ENCODE measurements at regions not wholly inside any gene's neighbourhood (a gene's known extent, or its start where the extent isn't known, plus 50 kb on each side); places are given as distances from the start of the nearest gene placed in this dataset.

DNA sequence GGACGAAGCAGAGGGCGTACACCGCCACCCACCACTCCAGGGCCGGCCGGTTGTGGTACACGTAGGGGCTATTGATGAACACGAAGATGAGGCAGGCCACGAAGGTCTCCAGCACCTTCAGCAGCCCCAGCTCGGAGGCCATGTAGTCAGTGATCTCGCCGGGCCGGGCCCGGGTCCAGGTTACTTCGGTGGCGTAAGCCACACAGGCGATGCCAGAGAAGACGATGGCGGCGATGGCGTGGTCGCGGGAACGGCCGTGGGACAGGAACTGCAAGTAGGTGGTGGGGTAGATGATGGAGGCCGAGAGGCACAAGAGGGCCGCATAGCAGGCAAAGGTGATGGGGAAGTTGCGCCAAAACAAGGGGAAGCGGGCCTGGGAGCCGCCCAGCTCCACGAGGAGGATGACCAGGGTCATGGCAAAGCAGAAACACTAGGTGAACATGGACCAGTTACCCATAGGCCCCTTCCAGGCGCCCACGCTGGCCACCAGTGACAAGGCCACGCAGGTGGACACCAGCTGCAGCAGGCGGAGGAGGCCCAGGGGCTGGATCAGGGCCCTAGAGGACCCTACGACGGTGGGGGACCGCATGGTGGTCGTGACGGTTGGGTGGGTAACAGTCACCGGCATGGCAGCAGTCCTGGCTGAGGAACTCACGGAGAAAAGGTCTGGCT lies 128.4 kb upstream of the FAM98A start:
- Histone ChIP-seq H3K27ac (no peak overlapping the region), H3K27me3 (no peaks in the 10 kb centered on the region), H3K36me3 (no peaks in the 10 kb centered on the region), H3K4me3 (no peak overlapping the region), H3K4me1 (no peaks in the 10 kb centered on the region), H3K9me3 (no peaks in the 10 kb centered on the region)
- ATAC-seq (no peak), DNase-seq (no peak)
- 96 to 97% methylated on average over 41 of the region's 41 CpGs for WGBS, 2 donors
- TF ChIP-seq, protein P1, sequence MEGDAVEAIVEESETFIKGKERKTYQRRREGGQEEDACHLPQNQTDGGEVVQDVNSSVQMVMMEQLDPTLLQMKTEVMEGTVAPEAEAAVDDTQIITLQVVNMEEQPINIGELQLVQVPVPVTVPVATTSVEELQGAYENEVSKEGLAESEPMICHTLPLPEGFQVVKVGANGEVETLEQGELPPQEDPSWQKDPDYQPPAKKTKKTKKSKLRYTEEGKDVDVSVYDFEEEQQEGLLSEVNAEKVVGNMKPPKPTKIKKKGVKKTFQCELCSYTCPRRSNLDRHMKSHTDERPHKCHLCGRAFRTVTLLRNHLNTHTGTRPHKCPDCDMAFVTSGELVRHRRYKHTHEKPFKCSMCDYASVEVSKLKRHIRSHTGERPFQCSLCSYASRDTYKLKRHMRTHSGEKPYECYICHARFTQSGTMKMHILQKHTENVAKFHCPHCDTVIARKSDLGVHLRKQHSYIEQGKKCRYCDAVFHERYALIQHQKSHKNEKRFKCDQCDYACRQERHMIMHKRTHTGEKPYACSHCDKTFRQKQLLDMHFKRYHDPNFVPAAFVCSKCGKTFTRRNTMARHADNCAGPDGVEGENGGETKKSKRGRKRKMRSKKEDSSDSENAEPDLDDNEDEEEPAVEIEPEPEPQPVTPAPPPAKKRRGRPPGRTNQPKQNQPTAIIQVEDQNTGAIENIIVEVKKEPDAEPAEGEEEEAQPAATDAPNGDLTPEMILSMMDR (IDR thresholded peaks at IDR 0.05): no peak
- intact Hi-C loops (cut with DNase I): no loop called here

DNA sequence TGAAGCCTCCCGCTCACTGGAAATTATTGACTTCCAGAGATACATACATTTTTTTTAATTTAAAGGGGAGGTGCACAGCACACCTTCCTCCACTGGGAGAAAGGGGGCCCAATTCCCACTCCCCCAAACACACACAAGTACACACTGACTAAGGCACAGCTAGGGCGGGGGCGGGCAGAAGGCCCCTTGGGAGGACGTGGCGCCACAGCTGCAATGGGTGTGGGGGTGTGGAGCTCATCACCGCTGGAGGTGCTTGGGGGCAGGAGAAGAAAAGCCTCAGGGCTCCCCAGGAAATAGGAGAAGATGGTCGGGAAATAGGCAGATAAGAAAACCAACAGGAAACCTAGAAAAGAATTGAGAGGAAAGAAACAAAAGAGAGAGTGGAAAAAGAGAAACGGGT lies 127.3 kb upstream of the FAM98A start:
- ATAC-seq: no peak
- WGBS, 2 donors: 74 to 79% methylated on average over 8 of the region's 8 CpGs
- intact Hi-C loops (cut with DNase I): no loop called here

DNA sequence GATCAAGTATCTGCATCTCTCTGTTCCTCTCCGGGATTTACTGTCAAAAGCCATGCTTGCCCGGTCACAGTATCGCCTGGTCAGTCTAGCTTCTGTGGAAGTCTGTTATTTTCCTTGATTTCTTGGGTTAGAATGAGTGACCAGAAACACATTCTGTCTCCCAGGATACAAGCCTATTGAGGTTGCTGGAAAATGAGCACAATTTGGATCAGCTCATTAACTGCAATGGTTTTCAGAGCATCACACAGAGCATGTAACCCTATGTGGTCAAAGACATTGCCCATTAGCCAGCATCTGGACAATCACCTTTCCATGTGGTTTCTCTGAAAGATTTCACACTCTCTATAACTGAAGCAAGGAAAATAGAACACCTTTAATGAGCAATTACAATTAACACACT lies 124.2 kb upstream of the FAM98A start:
- no peaks in the 10 kb centered on the region for H3K36me3 ChIP-seq
- H3K4me3 ChIP-seq: no peak overlapping the region
- intact Hi-C loops (cut with DNase I): no loop called here
- TF ChIP-seq, protein P1 (IDR thresholded peaks at IDR 0.05): no peak
- 68 to 81% methylated on average over 3 of the region's 3 CpGs for WGBS, 2 donors
- no peaks in the 10 kb centered on the region for H3K9me3 ChIP-seq
- H3K27me3 ChIP-seq: no peaks in the 10 kb centered on the region
- no peaks in the 10 kb centered on the region for H3K4me1 ChIP-seq
- no peak for ATAC-seq
- H3K27ac ChIP-seq: no peak overlapping the region
- DNase-seq: no peak

More for the DNA sequence above, 127.3 kb upstream of the FAM98A start:
- Histone ChIP-seq H3K36me3 (no peaks in the 10 kb centered on the region), H3K27ac (no peak overlapping the region), H3K27me3 (no peaks in the 10 kb centered on the region), H3K4me1 (no peaks in the 10 kb centered on the region), H3K9me3 (no peaks in the 10 kb centered on the region), H3K4me3 (no peak overlapping the region)
- DNase-seq: no peak
- TF ChIP-seq, protein P1 (IDR thresholded peaks at IDR 0.05): no peak

DNA sequence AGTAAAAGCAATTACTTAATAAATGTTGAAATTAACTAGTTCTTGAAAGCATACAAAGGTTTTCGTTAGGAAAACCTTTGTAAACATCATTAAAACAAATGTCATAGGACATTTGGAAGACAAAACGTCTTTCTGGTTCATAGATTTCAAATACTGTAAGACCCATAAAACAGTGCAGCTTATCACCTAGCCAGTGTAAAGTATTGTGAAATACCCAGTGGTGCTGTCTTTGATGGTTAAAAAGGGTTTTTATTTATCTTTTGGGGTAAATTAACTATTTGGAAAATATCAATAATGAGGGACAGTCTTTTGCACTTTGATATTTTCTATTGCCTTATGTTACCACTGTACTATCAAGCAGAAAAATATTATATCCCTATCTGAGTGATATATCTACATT lies 120.0 kb upstream of the FAM98A start:
- Histone ChIP-seq H3K9me3 (no peaks in the 10 kb centered on the region), H3K27ac (no peak overlapping the region), H3K4me3 (no peak overlapping the region), H3K36me3 (no peaks in the 10 kb centered on the region), H3K27me3 (peaks cover 0 to 6% (median 0%) of the 10 kb centered on the region in 7 donors), H3K4me1 (no peaks in the 10 kb centered on the region)
- no peak for ATAC-seq
- 38 to 67% methylated on average over 2 of the region's 2 CpGs for WGBS, 2 donors
- no peak for DNase-seq
- intact Hi-C loops (cut with DNase I): no loop called here
- TF ChIP-seq, protein P1 (IDR thresholded peaks at IDR 0.05): no peak

Measured in heart right ventricle (tissue), 16 donors.